Keratinocyte (primary cell): ENCODE measurements at regions not wholly inside any gene's neighbourhood (a gene's known extent, or its start where the extent isn't known, plus 50 kb on each side); places are given as distances from the start of the nearest gene placed in this dataset.

Source experiments
- CTCF ChIP-seq, 3 experiments: IDR thresholded peaks in 1 of 3; conservative IDR thresholded peaks in 1 of 3; optimal IDR thresholded peaks in 1 of 3; 2 replicates in 2 of 3; 3 replicates in 1 of 3; pipeline versions ENCODE3 to v1.5.1; 2011; ENCODE audit warnings: low read length in 3 of 3, mild to moderate bottlenecking in 3 of 3, moderate library complexity in 2 of 3, control low read depth in 1 of 3, inconsistent platforms in 1 of 3; ENCODE audit not compliant: insufficient read depth in 2 of 3; ENCODE audit errors: extremely low read depth in 1 of 3
- EZH2 ChIP-seq: IDR thresholded peaks from one replicate; pipeline ENCODE4 v1.6.1; 2012; ENCODE audit warnings: inconsistent platforms, mild to moderate bottlenecking, low read length, moderate library complexity

DNA sequence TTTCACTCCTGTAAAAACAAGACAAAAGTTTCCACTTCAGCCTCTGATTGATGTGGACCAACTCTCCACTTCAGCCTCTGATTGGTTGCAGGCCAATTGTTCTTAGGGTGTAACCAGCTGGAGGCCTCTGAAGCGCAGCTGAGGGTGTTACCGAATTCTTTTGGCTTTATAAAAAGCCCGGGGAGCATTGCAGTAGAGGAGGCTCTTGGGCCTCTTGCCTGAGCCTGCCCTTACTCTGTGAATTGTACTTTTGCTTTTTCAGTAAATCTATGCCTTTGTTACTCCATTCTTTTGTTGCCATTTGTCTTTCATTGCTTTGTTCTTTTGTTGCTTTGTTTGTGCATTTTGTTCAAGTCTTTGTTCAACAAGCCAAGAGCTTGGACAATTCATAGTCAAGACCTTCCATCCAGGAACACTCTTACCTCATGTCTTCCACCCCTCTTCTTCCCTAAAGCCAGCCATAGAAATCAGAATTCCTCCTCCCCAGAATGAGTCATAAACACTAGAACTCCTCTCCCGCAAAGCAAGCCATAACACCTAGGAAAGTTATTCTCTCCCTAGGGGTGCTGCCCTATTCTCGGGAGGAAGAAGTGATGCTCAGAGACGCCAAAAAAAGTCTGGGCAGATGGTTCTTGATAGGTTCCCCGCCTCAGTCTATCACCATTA, 53.5 kb upstream of the ARMC3 start:
- TF ChIP-seq CTCF (optimal IDR thresholded peaks at IDR 0.05 in 1 of 3, IDR thresholded peaks at IDR 0.05 in 1 of 3, conservative IDR thresholded peaks at IDR 0.05 in 1 of 3; ENCODE audit: extremely low read depth in 1 of 3, insufficient read depth in 2 of 3, low read length in 3 of 3) (no peak), EZH2 (no peak)
